Neural cell (in vitro differentiated cells): ENCODE measurements at regions not wholly inside any gene's neighbourhood (a gene's known extent, or its start where the extent isn't known, plus 50 kb on each side); places are given as distances from the start of the nearest gene placed in this dataset.

Source experiments
- H2AFZ ChIP-seq: fragments of 200-600, 300-800 bp; sonication (generic), shearing (Covaris generic); 2 replicates; pipeline ENCODE4 v1.6.0; 2014; ENCODE audit warnings: low read depth, mild to moderate bottlenecking, antibody characterized with exemption, low read length, moderate library complexity
- H3F3A ChIP-seq: fragments of 200-600 bp; shearing (Covaris generic); 2 replicates; pipeline ENCODE4 v1.6.1; 2016; ENCODE audit warnings: mild to moderate bottlenecking, moderate library complexity, mixed read lengths, antibody characterized with exemption, low read length; ENCODE audit not compliant: insufficient read depth, poor library complexity, severe bottlenecking
- H3K27ac ChIP-seq: fragments of 200-600, 300-800 bp; sonication (generic), shearing (Covaris generic); 2 replicates; pipeline ENCODE4 v1.5.1; 2014; ENCODE audit warnings: mild to moderate bottlenecking, low read length, moderate library complexity
- H3K27me3 ChIP-seq: fragments of 300-800, 200-600 bp; sonication (generic), shearing (Covaris generic); 2 replicates; pipeline ENCODE4 v1.6.0; 2014; ENCODE audit warnings: mild to moderate bottlenecking, low read depth, low read length, moderate library complexity; ENCODE audit not compliant: insufficient read depth
- H3K36me3 ChIP-seq: fragments of 300-800, 200-600 bp; sonication (generic), shearing (Covaris generic); 2 replicates; pipeline ENCODE4 v1.5.1; 2014; ENCODE audit warnings: mild to moderate bottlenecking, antibody characterized with exemption, low read length, moderate library complexity; ENCODE audit not compliant: insufficient read depth
- H3K4me2 ChIP-seq: fragments of 300-800, 200-600 bp; sonication (generic), shearing (Covaris generic); 2 replicates; pipeline ENCODE4 v1.6.0; 2014; ENCODE audit warnings: mild to moderate bottlenecking, low read length
- H3K4me3 ChIP-seq: fragments of 300-800, 200-600 bp; sonication (generic), shearing (Covaris generic); 2 replicates; pipeline ENCODE4 v1.5.1; 2014; ENCODE audit warnings: mild to moderate bottlenecking, low read length, moderate library complexity
- H3K79me2 ChIP-seq: fragments of 200-600 bp; shearing (Covaris generic); replicated peaks from 2 replicates; pipeline ENCODE4 v1.6.0; 2014; ENCODE audit warnings: mild to moderate bottlenecking, low read length, moderate library complexity; ENCODE audit not compliant: insufficient read depth
- H3K9ac ChIP-seq: fragments of 300-800, 200-600 bp; sonication (generic), shearing (Covaris generic); 2 replicates; pipeline ENCODE4 v1.6.1; 2016; ENCODE audit warnings: mild to moderate bottlenecking, low read length, mixed read lengths
- H3K9me2 ChIP-seq: fragments of 200-600 bp; shearing (Covaris generic); 2 replicates; pipeline ENCODE4 v1.6.1; 2016; ENCODE audit warnings: mild to moderate bottlenecking, low read length, mixed read lengths; ENCODE audit not compliant: insufficient read depth
- H3K9me3 ChIP-seq: fragments of 200-600, 300-800 bp; sonication (generic), shearing (Covaris generic); 2 replicates; pipeline ENCODE4 v1.6.1; 2016; ENCODE audit warnings: mild to moderate bottlenecking, mixed run types, low read length, moderate library complexity, mixed read lengths
- H4K20me1 ChIP-seq: fragments of 200-600 bp; shearing (Covaris generic); 2 replicates; pipeline ENCODE4 v1.6.1; 2016; ENCODE audit warnings: mild to moderate bottlenecking, mixed run types; ENCODE audit not compliant: insufficient read depth
- CTCF ChIP-seq: fragments of 450-650 bp; IDR thresholded peaks from 2 replicates; pipeline ENCODE4 v1.5.1; 2014; ENCODE audit warnings: antibody characterized with exemption, mild to moderate bottlenecking, moderate library complexity; ENCODE audit not compliant: poor library complexity, severe bottlenecking
- EP300 ChIP-seq: fragments of 450-650 bp; conservative IDR thresholded peaks from 2 replicates; pipeline ENCODE4 v1.6.1; 2014; ENCODE audit warnings: antibody characterized with exemption, mild to moderate bottlenecking, moderate library complexity; ENCODE audit not compliant: poor library complexity, severe bottlenecking
- EZH2 ChIP-seq: fragments of 200-600, 300-800 bp; shearing (Covaris generic), sonication (generic); IDR thresholded peaks from 2 replicates; pipeline ENCODE4 v1.6.1; 2014; ENCODE audit warnings: antibody characterized with exemption, low read length, borderline replicate concordance, mild to moderate bottlenecking; ENCODE audit not compliant: insufficient read depth, poor library complexity, severe bottlenecking
- MXI1 ChIP-seq: fragments of 450-650 bp; conservative IDR thresholded peaks from 2 replicates; pipeline ENCODE4 v1.6.1; 2014; ENCODE audit warnings: antibody characterized with exemption, mild to moderate bottlenecking; ENCODE audit not compliant: poor library complexity, severe bottlenecking
- POLR2AphosphoS5 ChIP-seq: IDR thresholded peaks from 2 replicates; pipeline ENCODE4 v1.6.1; 2012
- RAD21 ChIP-seq: fragments of 450-650 bp; conservative IDR thresholded peaks from 2 replicates; pipeline ENCODE4 v1.6.1; 2014; ENCODE audit warnings: antibody characterized with exemption, mild to moderate bottlenecking, moderate library complexity
- REST ChIP-seq: IDR thresholded peaks from 2 replicates; pipeline ENCODE4 v1.6.1; 2012; ENCODE audit warnings: borderline replicate concordance
- SMC3 ChIP-seq: fragments of 450-650 bp; conservative IDR thresholded peaks from 2 replicates; pipeline ENCODE4 v1.6.1; 2014; ENCODE audit warnings: antibody characterized with exemption, mild to moderate bottlenecking, moderate library complexity; ENCODE audit not compliant: poor library complexity
- TAF1 ChIP-seq: IDR thresholded peaks from 2 replicates; pipeline ENCODE4 v1.6.1; 2012; ENCODE audit warnings: low read depth

- H3K4me2 ChIP-seq: no peak overlapping the region
- no peaks in the 10 kb centered on the region for H3K36me3 ChIP-seq
- H4K20me1 ChIP-seq: no peaks in the 10 kb centered on the region
- TF ChIP-seq MXI1 (no peak), POLR2AphosphoS5 (no peak), REST (no peak), SMC3 (no peak), EZH2 (no peak), TAF1 (no peak), CTCF (no peak), EP300 (no peak), RAD21 (no peak)
- H3K9ac ChIP-seq: no peak overlapping the region
- H3F3A ChIP-seq: no peaks in the 10 kb centered on the region
- H2AFZ ChIP-seq: no peak overlapping the region
- H3K27ac ChIP-seq: no peak overlapping the region
- H3K4me3 ChIP-seq: no peak overlapping the region
- no peaks in the 10 kb centered on the region for H3K27me3 ChIP-seq
- H3K9me3 ChIP-seq: no peaks in the 10 kb centered on the region
- no peaks in the 10 kb centered on the region for H3K9me2 ChIP-seq
- no peaks in the 10 kb centered on the region for H3K79me2 ChIP-seq
Observed at GRCh38 chr5:120152931-120153330, 311.2 kb upstream of the PRR16 start.

GRCh38 chr5:120153551-120153950, 310.5 kb upstream of the PRR16 start:
- H3K9me3 ChIP-seq: no peaks in the 10 kb centered on the region
- no peaks in the 10 kb centered on the region for H3K36me3 ChIP-seq
- H3K79me2 ChIP-seq: no peaks in the 10 kb centered on the region
- no peaks in the 10 kb centered on the region for H4K20me1 ChIP-seq
- no peak overlapping the region for H2AFZ ChIP-seq
- no peak overlapping the region for H3K9ac ChIP-seq
- H3F3A ChIP-seq: no peaks in the 10 kb centered on the region
- TF ChIP-seq EZH2 (no peak), EP300 (no peak), REST (no peak), SMC3 (no peak), TAF1 (no peak), POLR2AphosphoS5 (no peak), CTCF (no peak), MXI1 (no peak), RAD21 (no peak)
- H3K27ac ChIP-seq: no peak overlapping the region
- H3K27me3 ChIP-seq: no peaks in the 10 kb centered on the region
- no peak overlapping the region for H3K4me2 ChIP-seq
- H3K4me3 ChIP-seq: no peak overlapping the region
- H3K9me2 ChIP-seq: no peaks in the 10 kb centered on the region
